Keratinocyte (primary cell): ENCODE measurements at regions not wholly inside any gene's neighbourhood (a gene's known extent, or its start where the extent isn't known, plus 50 kb on each side); places are given as distances from the start of the nearest gene placed in this dataset.

Experiments
- DNase-seq: peaks from one replicate; pipeline ENCODE4 v3.0.0-alpha.2; 2011; ENCODE audit warnings: low read depth, missing footprints, low spot score
- FAIRE-seq: peaks from 2 replicates; lab custom pipeline; 2011; peaks lifted over from hg19 to GRCh38; lab: Jason Lieb, UNC
- H2AFZ ChIP-seq: 2 replicates; pipeline ENCODE4 v1.6.0; 2012; ENCODE audit warnings: low read length, control low read depth, inconsistent platforms; ENCODE audit not compliant: control insufficient read depth
- H3K27ac ChIP-seq: 2 replicates; pipeline ENCODE4 v1.5.1; 2011; ENCODE audit warnings: low read length; ENCODE audit not compliant: control insufficient read depth, insufficient read depth
- H3K27me3 ChIP-seq: 3 replicates; pipeline ENCODE4 v1.6.0; 2011; ENCODE audit warnings: low read length; ENCODE audit not compliant: control insufficient read depth, insufficient read depth; ENCODE audit errors: extremely low read depth
- H3K36me3 ChIP-seq, 2 experiments: 2 replicates in 1 of 2; 3 replicates in 1 of 2; pipeline ENCODE4 v1.5.1; 2011; ENCODE audit warnings: low read length in 2 of 2, mild to moderate bottlenecking in 1 of 2; ENCODE audit not compliant: control insufficient read depth in 2 of 2, insufficient read depth in 2 of 2; ENCODE audit errors: extremely low read depth in 1 of 2
- H3K4me1 ChIP-seq: 3 replicates; pipeline ENCODE4 v1.5.1; 2011; ENCODE audit warnings: low read length; ENCODE audit not compliant: control insufficient read depth, insufficient read depth; ENCODE audit errors: extremely low read depth
- H3K4me2 ChIP-seq: 3 replicates; pipeline ENCODE4 v1.6.0; 2011; ENCODE audit warnings: low read depth, low read length; ENCODE audit not compliant: control insufficient read depth, insufficient read depth; ENCODE audit errors: extremely low read depth
- H3K4me3 ChIP-seq, 3 experiments: fragments of 200-600 bp in 1 of 3; sonication (generic) in 1 of 3; 2 replicates in 2 of 3; 3 replicates in 1 of 3; pipeline ENCODE4 v1.5.1; 2011 to 2016; ENCODE audit warnings: low read length in 3 of 3, mild to moderate bottlenecking in 3 of 3, control low read depth in 2 of 3, inconsistent platforms in 1 of 3, low read depth in 1 of 3, mixed read lengths in 1 of 3, mixed run types in 1 of 3, moderate library complexity in 1 of 3; ENCODE audit not compliant: control insufficient read depth in 2 of 3, insufficient read depth in 2 of 3; ENCODE audit errors: extremely low read depth in 1 of 3
- H3K79me2 ChIP-seq: 2 replicates; pipeline ENCODE4 v1.6.0; 2012; ENCODE audit warnings: low read length; ENCODE audit not compliant: control insufficient read depth, insufficient read depth
- H3K9ac ChIP-seq: 3 replicates; pipeline ENCODE4 v1.6.0; 2011; ENCODE audit warnings: low read length; ENCODE audit not compliant: control insufficient read depth, insufficient read depth; ENCODE audit errors: extremely low read depth
- H3K9me1 ChIP-seq: 3 replicates; pipeline ENCODE4 v1.6.0; 2011; ENCODE audit warnings: low read length; ENCODE audit not compliant: control insufficient read depth, insufficient read depth; ENCODE audit errors: extremely low read depth
- H3K9me3 ChIP-seq: 2 replicates; pipeline ENCODE4 v1.5.1; 2012; ENCODE audit warnings: low read depth, low read length; ENCODE audit not compliant: control insufficient read depth
- H4K20me1 ChIP-seq: 3 replicates; pipeline ENCODE4 v1.6.0; 2011; ENCODE audit warnings: low read length; ENCODE audit not compliant: control insufficient read depth, insufficient read depth; ENCODE audit errors: extremely low read depth
- CTCF ChIP-seq, 3 experiments: IDR thresholded peaks in 1 of 3; conservative IDR thresholded peaks in 1 of 3; optimal IDR thresholded peaks in 1 of 3; 2 replicates in 2 of 3; 3 replicates in 1 of 3; pipeline versions ENCODE3 to v1.5.1; 2011; ENCODE audit warnings: low read length in 3 of 3, mild to moderate bottlenecking in 3 of 3, moderate library complexity in 2 of 3, control low read depth in 1 of 3, inconsistent platforms in 1 of 3; ENCODE audit not compliant: insufficient read depth in 2 of 3; ENCODE audit errors: extremely low read depth in 1 of 3
- EZH2 ChIP-seq: IDR thresholded peaks from one replicate; pipeline ENCODE4 v1.6.1; 2012; ENCODE audit warnings: inconsistent platforms, mild to moderate bottlenecking, low read length, moderate library complexity
- dilution Hi-C: fragments of 300-500 bp; cut with MboI; formaldehyde crosslinking; loops from one replicate; pipeline ENCODE4 v1.7.0; 2020; ENCODE audit warnings: low sequenced_read_pairs; ENCODE audit not compliant: extremely low pct_ligation_motif_present

GRCh38 chr21:18069875-18070274 is 174.8 kb upstream of the CHODL start:
- DNase-seq (no peak), FAIRE-seq (no peak)
- Histone ChIP-seq H3K79me2 (no peaks in the 10 kb centered on the region), H3K9me1 (no peaks in the 10 kb centered on the region), H3K27ac (no peak overlapping the region), H3K9ac (no peak overlapping the region), H3K36me3 (no peaks in the 10 kb centered on the region), H2AFZ (no peak overlapping the region), H4K20me1 (no peaks in the 10 kb centered on the region), H3K4me1 (no peaks in the 10 kb centered on the region), H3K9me3 (no peaks in the 10 kb centered on the region), H3K4me3 (no peak overlapping the region), H3K4me2 (no peak overlapping the region), H3K27me3 (no peaks in the 10 kb centered on the region)
- no peak for TF ChIP-seq CTCF (optimal IDR thresholded peaks at IDR 0.05 in 1 of 3, IDR thresholded peaks at IDR 0.05 in 1 of 3, conservative IDR thresholded peaks at IDR 0.05 in 1 of 3; ENCODE audit: extremely low read depth in 1 of 3, insufficient read depth in 2 of 3, low read length in 3 of 3)
- no peak for TF ChIP-seq EZH2
- dilution Hi-C loops: no loop called here

- dilution Hi-C loops: no loop called here
- no peak overlapping the region for H3K9ac ChIP-seq
- DNase-seq (no peak), FAIRE-seq (no peak)
- H2AFZ ChIP-seq: no peak overlapping the region
- H3K4me3 ChIP-seq: no peak overlapping the region
- TF ChIP-seq CTCF (optimal IDR thresholded peaks at IDR 0.05 in 1 of 3, IDR thresholded peaks at IDR 0.05 in 1 of 3, conservative IDR thresholded peaks at IDR 0.05 in 1 of 3; ENCODE audit: extremely low read depth in 1 of 3, insufficient read depth in 2 of 3, low read length in 3 of 3) (no peak), EZH2 (no peak)
- no peak overlapping the region for H3K27ac ChIP-seq
- no peaks in the 10 kb centered on the region for H3K9me1 ChIP-seq
- no peaks in the 10 kb centered on the region for H3K27me3 ChIP-seq
- H3K79me2 ChIP-seq: no peaks in the 10 kb centered on the region
- no peaks in the 10 kb centered on the region for H3K36me3 ChIP-seq
- no peaks in the 10 kb centered on the region for H4K20me1 ChIP-seq
- no peaks in the 10 kb centered on the region for H3K4me1 ChIP-seq
- no peaks in the 10 kb centered on the region for H3K9me3 ChIP-seq
- no peak overlapping the region for H3K4me2 ChIP-seq
These were observed 184.2 kb upstream of the CHODL start for GRCh38 chr21:18060402-18060801.
